ENCODE measurements at regions not wholly inside any gene's neighbourhood (a gene's known extent, or its start where the extent isn't known, plus 50 kb on each side); places are given as distances from the start of the nearest gene placed in this dataset.

DNA sequence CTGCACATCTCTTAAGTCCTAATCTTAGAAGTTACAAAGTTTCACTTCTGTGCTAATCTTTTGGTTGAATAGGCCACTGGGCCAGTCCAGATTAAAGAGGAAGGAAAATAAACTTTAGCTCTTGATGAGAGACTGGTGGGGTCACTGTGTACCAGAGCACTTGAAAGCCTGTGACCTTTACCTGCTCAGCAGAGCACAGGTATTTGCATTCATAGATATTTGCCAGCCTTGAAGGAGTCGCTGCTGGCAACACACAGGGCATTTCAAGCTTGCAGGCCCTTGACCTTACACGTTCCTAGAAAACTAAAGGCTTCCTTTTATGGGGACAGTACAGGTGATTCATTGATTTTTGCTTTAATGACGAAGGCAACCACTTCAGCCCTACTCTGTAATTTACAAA lies 108.4 kb upstream of the SLC22A23 start:
- DNase-seq (ENCODE audit: low spot score), result no peak
- H3K36me3 ChIP-seq, result no peaks in the 10 kb centered on the region
- no peak overlapping the region for H3K4me3 ChIP-seq
- TF ChIP-seq, protein P1, sequence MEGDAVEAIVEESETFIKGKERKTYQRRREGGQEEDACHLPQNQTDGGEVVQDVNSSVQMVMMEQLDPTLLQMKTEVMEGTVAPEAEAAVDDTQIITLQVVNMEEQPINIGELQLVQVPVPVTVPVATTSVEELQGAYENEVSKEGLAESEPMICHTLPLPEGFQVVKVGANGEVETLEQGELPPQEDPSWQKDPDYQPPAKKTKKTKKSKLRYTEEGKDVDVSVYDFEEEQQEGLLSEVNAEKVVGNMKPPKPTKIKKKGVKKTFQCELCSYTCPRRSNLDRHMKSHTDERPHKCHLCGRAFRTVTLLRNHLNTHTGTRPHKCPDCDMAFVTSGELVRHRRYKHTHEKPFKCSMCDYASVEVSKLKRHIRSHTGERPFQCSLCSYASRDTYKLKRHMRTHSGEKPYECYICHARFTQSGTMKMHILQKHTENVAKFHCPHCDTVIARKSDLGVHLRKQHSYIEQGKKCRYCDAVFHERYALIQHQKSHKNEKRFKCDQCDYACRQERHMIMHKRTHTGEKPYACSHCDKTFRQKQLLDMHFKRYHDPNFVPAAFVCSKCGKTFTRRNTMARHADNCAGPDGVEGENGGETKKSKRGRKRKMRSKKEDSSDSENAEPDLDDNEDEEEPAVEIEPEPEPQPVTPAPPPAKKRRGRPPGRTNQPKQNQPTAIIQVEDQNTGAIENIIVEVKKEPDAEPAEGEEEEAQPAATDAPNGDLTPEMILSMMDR (IDR thresholded peaks at IDR 0.05), result no peak
- no peaks in the 10 kb centered on the region for H3K9me3 ChIP-seq
- no peaks in the 10 kb centered on the region for H3K27me3 ChIP-seq
- no peak overlapping the region for H3K27ac ChIP-seq
- no peaks in the 10 kb centered on the region for H3K4me1 ChIP-seq

DNA sequence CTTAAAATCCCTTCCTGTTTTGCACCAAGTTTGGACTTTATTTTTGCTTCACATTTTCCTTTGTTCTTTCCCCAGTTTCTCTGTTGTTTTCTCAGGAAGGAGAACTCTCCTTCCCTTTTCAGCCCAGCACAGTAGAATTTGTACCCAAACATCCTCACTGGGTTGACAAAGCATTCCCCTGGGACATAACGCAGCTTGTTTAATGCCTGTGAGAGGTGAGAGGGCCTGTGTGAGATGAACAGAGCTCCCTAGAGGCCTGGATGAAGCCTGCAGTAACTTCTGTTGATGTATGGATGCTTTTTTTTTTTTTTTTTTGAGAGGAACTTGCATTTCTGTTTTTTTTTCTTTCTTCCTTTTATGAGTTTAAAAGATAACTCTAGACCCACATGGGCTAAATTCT lies 104.9 kb upstream of the SLC22A23 start:
- Histone ChIP-seq H3K27ac (no peak overlapping the region), H3K36me3 (no peaks in the 10 kb centered on the region), H3K4me3 (no peak overlapping the region), H3K27me3 (no peaks in the 10 kb centered on the region), H3K4me1 (no peaks in the 10 kb centered on the region), H3K9me3 (no peaks in the 10 kb centered on the region)
- TF ChIP-seq, protein P1 (IDR thresholded peaks at IDR 0.05), result no peak
- DNase-seq (ENCODE audit: low spot score), result no peak

DNA sequence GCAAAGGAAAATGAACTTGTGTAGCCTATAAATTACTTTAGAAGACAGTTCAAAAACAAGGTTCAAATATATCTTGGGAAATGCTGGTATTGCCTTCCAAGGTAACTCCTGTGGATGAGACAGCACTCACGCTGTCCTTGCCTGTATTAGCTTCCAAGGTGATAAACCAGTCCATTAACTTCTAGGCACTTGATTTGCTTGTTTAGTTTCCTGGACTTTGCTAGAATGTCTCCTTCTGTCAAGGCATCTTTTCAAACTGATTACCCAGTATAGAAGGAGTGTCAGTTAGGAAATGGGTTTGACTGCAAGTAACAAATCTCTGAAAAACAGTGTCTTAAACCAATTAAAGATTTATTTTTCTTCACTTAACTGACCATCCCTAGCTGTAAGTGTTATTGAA lies 103.4 kb upstream of the SLC22A23 start:
- no peak overlapping the region for H3K27ac ChIP-seq
- TF ChIP-seq, protein P1 (IDR thresholded peaks at IDR 0.05), result no peak
- no peaks in the 10 kb centered on the region for H3K4me1 ChIP-seq
- H3K9me3 ChIP-seq, result no peaks in the 10 kb centered on the region
- no peaks in the 10 kb centered on the region for H3K36me3 ChIP-seq
- no peak for DNase-seq (ENCODE audit: low spot score)
- no peak overlapping the region for H3K4me3 ChIP-seq
- H3K27me3 ChIP-seq, result no peaks in the 10 kb centered on the region

DNA sequence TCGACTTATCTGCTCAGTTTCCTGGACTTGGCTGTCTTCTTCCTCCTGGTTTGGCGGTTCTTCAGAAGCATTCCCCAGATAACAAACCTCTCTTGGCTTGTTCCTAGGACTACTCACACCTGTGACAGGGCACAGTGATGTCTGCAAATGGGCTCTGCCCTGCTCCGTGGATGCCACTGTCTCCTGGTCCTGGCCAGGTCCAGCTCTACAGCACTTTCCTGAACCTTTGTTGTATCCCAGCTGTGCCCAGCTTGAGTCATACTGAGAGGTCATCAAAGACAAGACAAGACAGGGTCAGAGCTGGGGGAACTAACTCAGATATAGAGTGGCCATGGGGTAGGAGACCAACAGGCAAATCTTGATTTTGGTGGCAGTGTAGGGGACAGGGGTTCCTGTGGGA lies 102.7 kb upstream of the SLC22A23 start:
- H3K27me3 ChIP-seq, result no peaks in the 10 kb centered on the region

DNA sequence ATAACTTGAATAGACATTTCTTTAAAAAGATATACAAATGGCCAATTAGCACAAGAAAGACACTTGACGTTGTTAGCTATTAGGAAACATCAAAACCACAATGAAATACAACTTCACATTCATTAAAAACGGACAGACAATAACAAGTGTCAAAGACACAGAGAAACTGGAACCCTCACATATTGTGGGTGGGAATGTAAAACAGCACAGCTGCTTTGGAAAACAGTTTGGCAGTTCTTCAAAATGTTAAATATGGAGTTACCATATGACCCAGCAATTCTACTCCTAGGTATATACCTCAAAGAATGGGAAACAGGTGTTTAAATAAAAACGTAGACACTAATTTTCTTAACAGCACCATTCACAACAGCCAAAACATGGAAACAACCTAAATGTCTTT lies 100.5 kb upstream of the SLC22A23 start:
- Histone ChIP-seq H3K27ac (no peak overlapping the region), H3K4me3 (no peak overlapping the region), H3K9me3 (peaks cover 0 to 28% of the 10 kb centered on the region in 2 donors), H3K4me1 (no peaks in the 10 kb centered on the region), H3K27me3 (no peaks in the 10 kb centered on the region), H3K36me3 (no peaks in the 10 kb centered on the region)
- no peak for DNase-seq (ENCODE audit: low spot score)
- TF ChIP-seq, protein P1 (IDR thresholded peaks at IDR 0.05), result no peak

More for the DNA sequence above, 102.7 kb upstream of the SLC22A23 start:
- Histone ChIP-seq H3K9me3 (peaks cover 0 to 6% of the 10 kb centered on the region in 2 donors), H3K4me1 (no peaks in the 10 kb centered on the region), H3K4me3 (no peak overlapping the region), H3K27ac (no peak overlapping the region), H3K36me3 (no peaks in the 10 kb centered on the region)
- DNase-seq (ENCODE audit: low spot score), result no peak
- TF ChIP-seq, protein P1 (IDR thresholded peaks at IDR 0.05), result no peak

DNA sequence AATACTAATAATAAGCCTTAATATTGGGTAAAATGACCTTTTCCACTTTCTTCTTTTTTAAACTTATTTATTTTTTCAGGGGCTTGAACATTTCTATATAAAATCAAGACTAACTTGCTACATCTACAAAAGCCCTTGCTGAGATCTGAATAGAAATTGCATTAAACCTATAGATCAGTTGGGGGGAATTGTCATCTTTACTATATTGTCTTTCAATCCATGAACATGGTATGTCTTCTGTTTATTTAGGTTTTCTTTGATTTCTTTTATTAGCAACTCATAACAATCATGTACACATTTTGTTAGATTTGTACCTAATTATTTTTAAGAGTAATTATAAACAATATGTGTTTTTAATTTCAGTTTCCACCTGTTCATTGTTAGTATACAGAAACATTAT lies 96.4 kb upstream of the SLC22A23 start:
- Histone ChIP-seq H3K27me3 (no peaks in the 10 kb centered on the region), H3K27ac (no peak overlapping the region), H3K9me3 (peaks cover 0 to 40% of the 10 kb centered on the region in 2 donors), H3K4me3 (no peak overlapping the region), H3K36me3 (no peaks in the 10 kb centered on the region), H3K4me1 (no peaks in the 10 kb centered on the region)
- DNase-seq (ENCODE audit: low spot score), result no peak
- TF ChIP-seq, protein P1 (IDR thresholded peaks at IDR 0.05), result no peak

All from right atrium auricular region (tissue), 2 donors.